IPS-18c (cell line): ENCODE measurements at regions not wholly inside any gene's neighbourhood (a gene's known extent, or its start where the extent isn't known, plus 50 kb on each side); places are given as distances from the start of the nearest gene placed in this dataset.
"Not testable (repeated sequence)": the region's sequence is repeated elsewhere in the genome, so short reads cannot be mapped to it uniquely, and the experiment has no call there.

ENCODE experiments used
- H3K4me3 ChIP-seq: 2 replicates; pipeline ENCODE4 v1.7.0; 2013; ENCODE audit warnings: low read depth, mild to moderate bottlenecking, low read length, moderate library complexity; ENCODE audit not compliant: insufficient read depth
- H3K9me3 ChIP-seq: one replicate; pipeline ENCODE4 v1.6.1; 2013; ENCODE audit warnings: mild to moderate bottlenecking, low read length, moderate library complexity; ENCODE audit not compliant: control insufficient read depth, insufficient read depth

DNA sequence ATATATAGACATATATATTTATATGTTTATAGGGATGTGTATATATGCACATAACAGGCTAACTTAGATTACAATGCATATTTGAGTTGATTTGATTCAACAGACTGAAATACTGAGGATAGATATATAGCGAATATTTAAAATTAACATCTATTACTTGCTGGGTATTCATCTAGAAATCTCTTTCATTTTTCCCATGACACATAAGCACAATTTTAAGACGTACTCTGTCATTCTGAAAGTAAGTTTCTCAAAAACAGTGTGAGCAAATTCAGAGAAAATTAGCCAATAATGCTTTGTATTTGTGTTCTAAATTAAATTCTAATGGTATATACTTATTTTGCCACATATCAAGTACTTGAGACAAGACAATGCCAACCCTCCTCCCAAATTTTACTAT is 907.5 kb upstream of the MDGA2 start:
- no peaks in the 10 kb centered on the region for H3K9me3 ChIP-seq
- no peak overlapping the region for H3K4me3 ChIP-seq

DNA sequence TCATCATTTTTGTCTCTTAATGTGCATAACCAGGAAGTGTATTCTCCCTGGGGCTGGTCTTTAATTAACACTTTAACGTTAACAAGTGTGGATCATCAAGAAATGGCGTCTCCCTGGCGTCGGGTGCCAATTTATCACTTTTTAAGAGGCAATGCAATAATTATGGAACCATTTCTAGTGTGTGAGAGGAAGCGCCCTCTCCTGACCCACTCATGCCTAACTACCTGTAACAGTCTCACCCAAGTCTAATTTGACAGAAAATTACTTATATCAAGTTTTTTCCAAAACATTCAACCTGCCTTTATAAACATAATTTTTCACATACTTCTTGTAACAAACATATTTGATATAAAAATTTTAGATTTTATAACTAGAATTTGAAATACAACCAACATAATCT is 905.3 kb upstream of the MDGA2 start:
- H3K4me3 ChIP-seq: no peak overlapping the region
- no peaks in the 10 kb centered on the region for H3K9me3 ChIP-seq

DNA sequence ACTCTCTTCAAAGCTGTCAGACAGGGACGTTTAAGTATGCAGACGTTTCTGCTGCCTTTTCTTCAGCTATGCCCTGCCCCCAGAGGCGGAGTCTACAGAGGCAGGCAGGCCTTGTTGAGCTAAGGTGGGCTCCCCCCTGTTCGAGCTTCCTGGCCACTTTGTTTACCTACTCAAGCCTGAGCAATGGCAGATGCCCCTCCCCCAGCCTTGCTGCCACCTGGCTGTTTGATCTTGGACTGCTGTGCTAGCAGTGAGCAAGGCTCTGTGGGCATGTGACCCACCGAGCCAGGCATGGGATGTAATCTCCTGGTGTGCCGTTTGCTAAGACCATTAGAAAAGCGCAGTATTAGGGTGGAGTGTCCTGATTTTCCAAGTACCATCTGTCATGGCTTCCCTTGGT is 900.4 kb upstream of the MDGA2 start:
- H3K4me3 ChIP-seq: no peak overlapping the region
- no peaks in the 10 kb centered on the region for H3K9me3 ChIP-seq

DNA sequence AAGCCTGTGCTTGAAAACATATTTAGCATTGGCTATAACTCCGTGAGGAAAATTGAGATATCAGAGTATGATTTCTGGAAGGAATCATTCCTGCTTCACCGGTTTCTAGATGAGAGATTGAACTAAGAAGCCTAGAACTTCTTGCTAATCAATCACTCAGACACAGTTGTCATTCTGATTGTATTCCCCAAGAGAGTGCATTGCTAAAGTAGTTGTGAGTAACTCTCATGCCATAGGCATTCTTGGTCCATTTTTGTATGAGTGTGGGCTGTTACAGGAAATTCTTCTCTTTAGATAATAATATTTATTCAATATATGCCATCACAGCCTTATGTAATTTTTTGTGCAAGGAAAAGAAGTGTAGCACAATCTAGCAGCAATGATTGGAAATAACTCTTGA is 893.3 kb upstream of the MDGA2 start:
- Histone ChIP-seq H3K4me3 (no peak overlapping the region), H3K9me3 (no peaks in the 10 kb centered on the region)

DNA sequence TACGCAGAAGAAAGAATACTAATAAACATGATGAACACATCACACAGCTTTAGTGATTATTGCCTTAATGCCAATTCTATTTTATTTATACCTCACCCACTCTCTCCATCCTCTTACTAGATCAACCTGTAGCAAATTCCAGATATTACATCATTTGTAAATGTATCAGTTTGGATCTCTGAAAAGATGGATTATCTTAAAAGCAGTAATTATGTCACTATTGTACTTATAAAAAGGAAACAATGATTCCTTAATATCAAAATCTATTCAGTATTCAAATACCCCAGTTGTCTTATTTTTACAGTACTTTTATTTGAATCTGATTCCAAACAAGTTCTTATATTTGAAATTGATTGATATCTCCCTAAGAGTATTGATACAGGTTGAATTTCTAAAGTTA is 892.8 kb upstream of the MDGA2 start:
- no peak overlapping the region for H3K4me3 ChIP-seq

DNA sequence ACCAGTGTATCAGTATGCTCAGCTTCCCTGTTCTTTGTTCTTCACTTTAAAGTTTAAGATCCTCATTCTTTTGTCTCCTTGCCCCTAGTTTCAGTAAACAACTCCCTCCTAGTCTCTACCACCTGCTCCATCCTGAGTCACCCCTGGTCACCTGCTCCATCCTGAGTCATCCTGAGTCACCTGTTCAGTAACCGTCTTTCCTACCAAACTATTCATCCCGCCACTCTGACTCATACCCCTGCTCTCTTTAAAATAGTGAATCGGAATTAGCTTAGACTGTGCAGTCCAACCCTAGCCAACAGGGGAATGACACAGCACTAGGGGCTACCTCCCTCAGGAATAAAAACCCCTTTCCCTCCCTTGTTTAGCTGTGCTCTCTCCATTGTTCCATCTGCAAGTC is 888.1 kb upstream of the MDGA2 start:
- H3K4me3 ChIP-seq: no peak overlapping the region
- no peaks in the 10 kb centered on the region for H3K9me3 ChIP-seq

More for the DNA sequence above, 892.8 kb upstream of the MDGA2 start:
- no peaks in the 10 kb centered on the region for H3K9me3 ChIP-seq

DNA sequence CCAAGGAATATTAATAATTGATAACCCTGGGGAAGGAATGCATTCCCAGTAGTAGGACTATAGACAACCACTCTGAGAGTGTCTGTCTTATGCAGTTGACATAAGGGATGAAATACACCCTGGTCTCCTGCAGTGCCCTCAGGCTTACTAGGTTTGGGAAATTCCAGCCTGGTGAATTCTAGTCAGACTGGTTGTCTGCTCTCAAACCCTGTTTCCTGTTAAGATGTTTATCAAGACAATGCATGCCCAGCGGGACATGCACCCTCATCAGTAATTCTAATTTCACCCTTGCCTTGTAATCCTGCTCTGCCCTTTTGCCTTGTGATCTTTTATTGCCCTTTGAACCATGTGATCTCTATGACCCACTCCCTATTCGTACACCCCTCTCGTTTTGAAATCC is 886.0 kb upstream of the MDGA2 start:
- not testable (repeated sequence) for H3K4me3 ChIP-seq, H3K9me3 ChIP-seq

DNA sequence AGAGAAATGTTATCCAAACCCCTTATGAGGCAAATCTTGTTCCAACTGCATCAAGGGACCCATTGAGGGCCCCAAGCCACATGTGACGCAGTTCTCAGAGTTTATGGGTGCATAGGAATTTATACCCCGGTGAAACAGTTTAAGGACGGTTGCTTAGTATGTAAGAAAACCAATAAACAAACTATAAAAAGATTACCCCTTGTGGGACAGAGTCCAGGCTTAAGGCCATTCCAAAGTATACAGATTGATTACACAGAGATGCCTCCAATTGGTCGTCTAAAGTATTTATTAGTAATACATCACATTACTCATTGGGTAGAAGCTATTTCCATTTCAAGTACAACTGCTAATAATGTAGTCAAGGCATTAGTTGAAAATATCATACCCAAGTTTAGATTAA is 885.0 kb upstream of the MDGA2 start:
- H3K4me3 ChIP-seq: no peak overlapping the region
- no peaks in the 10 kb centered on the region for H3K9me3 ChIP-seq

DNA sequence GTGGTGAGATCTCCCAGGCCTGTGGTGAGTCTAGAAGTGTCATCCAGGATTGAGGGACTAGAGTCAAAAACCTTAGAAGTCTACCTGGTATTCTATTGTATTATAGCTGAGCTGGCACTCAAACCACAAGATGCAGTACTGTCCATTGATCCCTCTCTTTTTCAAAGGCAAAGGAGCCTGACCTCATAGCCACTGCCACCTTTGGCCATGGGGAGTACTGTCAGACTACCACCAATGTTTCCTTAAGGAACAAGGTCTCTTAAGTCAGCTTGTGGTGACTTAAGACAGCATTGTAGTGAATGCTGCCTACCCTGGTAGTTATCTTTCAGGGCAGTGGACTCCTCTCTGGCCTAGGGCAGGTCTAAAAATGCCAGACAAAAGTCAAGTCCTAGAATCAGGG is 878.0 kb upstream of the MDGA2 start:
- Histone ChIP-seq H3K9me3 (no peaks in the 10 kb centered on the region), H3K4me3 (no peak overlapping the region)

DNA sequence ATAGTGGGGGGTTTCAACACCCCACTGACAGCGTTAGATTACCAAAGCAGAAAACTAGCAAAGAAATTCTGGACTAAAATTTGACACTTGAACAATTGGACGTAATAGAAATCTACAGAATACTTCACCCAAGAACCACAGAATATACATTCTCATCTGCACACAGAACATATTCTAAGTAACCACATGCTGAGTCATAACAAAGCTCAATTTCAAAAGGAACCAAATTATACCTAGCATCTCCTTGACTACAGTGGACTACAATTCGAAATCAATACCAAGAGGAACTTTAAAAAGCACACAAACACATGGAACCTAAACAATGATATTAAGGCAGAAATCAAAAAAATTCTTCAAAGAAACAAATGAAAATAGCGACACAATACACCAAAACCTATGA is 871.6 kb upstream of the MDGA2 start:
- no peak overlapping the region for H3K4me3 ChIP-seq
- no peaks in the 10 kb centered on the region for H3K9me3 ChIP-seq

DNA sequence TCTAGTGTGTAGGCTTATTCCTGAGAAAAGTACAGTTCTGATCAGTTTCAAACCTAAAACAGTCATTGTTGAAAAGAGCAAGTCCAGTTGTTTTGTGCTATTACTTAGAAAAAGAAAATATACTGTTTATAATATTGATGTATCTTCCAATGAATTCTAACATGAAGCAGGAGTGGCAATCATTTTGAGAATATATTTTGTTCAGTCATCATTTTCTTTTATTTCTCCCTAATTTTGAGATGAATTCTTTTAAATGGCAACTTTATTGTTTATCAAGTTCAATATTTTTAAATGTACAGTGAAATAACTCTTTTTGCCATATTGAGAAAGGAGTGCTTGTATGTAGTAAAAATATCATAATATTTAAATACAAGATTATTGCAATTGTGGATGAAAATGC is 862.2 kb upstream of the MDGA2 start:
- H3K9me3 ChIP-seq: no peaks in the 10 kb centered on the region
- no peak overlapping the region for H3K4me3 ChIP-seq

DNA sequence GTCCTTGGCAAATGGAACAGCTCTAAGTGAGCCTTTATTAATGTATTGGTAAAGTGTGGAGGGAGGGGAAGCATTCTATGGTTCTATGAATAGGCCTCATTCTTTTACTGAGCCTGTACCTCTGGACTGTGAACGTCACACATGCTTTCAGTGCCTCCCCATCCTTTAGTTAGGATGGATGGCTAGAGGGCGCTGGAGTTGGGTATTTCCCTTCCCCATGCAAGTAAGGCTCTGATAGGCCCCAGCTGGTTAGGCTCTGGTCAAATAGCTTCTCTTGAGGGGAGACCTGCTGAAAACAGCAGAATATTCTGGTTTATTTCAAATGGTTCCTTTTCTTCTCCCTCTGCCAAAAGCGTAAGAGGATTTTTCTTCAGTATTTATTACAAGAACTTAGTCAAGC is 860.9 kb upstream of the MDGA2 start:
- Histone ChIP-seq H3K9me3 (no peaks in the 10 kb centered on the region), H3K4me3 (no peak overlapping the region)

DNA sequence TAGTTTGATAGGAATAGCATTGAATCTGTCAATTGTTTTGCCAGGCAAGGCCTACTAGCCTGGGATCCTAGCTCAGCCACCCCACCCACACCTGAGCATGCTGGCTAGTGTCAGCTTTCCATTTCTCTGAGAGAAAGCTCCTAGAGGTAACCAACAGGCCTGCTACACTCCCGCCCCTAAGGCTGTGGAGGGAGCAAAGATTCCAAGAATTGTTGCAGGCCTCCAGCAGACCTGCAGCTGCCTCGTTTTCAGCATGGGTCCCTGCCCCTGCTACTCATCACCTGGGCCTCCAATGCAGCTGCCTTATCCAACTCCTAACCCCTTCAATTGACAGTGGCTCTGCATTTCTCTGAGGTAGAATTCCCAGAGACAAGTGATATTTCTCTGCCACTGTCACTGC is 852.4 kb upstream of the MDGA2 start:
- no peak overlapping the region for H3K4me3 ChIP-seq
- no peaks in the 10 kb centered on the region for H3K9me3 ChIP-seq

DNA sequence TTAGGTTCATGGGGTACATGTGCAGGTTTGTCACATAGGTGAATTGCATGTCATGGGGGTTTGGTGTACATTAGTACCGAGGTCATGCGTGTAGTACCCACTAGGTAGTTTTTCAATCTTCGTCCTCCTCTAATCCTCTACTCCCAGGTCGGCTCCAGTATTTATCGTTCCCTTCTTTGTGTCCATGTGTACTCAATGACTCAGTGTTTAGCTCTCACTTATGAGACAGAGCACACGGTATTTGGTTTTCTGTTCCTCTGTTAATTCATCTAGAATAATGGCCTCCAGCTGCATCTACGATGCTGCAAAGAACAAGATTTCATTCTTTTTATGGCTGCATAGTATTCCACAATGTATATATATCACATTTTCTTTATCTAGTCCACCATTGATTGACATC is 850.9 kb upstream of the MDGA2 start:
- Histone ChIP-seq H3K9me3 (no peaks in the 10 kb centered on the region), H3K4me3 (no peak overlapping the region)

DNA sequence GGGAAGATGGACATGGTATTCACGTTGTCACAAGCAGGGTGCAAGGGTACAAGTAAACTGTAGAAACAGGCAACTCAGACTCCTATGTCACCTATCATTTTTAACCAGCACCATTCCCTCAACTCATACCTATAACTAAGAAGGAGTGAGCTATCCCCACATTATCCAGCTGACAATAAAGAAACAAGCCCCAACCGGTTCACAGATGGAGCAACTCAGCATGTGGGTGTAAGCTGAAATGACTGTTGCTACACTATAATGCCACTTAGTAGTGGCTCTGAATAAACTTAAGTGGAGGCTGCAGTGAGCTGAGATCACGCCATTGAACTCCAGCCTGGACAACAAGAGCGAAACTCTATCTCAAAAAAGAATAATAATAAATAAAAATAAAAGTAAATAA is 829.5 kb upstream of the MDGA2 start:
- Histone ChIP-seq H3K9me3 (no peaks in the 10 kb centered on the region), H3K4me3 (no peak overlapping the region)

DNA sequence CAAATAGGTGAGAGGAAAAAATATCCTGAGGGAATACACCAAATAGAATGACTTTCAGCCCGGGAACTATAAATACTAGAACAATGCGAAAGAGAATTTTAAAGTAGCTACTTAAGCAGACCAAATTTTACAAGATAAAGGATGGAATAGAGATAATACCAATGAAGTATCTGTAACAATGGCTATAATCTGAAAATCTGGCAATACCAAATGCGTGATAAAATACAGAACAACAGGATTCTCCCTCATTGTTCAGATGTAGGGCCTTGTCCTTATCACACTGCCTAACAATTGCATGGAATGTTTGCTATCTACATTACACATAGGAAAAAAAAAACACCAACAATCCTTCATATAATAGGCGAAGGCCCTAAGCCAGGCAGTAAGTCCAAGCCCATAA is 815.4 kb upstream of the MDGA2 start:
- no peak overlapping the region for H3K4me3 ChIP-seq
- no peaks in the 10 kb centered on the region for H3K9me3 ChIP-seq

DNA sequence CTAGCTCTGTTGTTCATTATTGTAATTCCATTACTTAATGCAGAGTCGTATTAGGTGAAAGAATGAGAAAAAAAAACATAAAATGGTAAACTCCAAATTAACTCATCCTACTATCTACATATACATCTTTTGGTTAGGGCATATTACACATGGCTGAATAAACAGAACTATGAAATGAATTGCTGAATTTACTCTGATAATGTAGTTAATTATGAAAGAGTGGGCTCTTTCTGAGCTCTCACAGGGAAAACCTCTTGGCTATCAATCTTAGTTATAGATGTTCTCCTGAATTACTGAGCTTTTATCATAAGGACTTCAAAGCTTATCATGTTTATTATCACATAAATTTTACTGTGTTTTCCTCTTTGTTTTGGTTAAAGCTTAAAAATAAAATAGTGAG is 798.5 kb upstream of the MDGA2 start:
- H3K4me3 ChIP-seq: no peak overlapping the region

DNA sequence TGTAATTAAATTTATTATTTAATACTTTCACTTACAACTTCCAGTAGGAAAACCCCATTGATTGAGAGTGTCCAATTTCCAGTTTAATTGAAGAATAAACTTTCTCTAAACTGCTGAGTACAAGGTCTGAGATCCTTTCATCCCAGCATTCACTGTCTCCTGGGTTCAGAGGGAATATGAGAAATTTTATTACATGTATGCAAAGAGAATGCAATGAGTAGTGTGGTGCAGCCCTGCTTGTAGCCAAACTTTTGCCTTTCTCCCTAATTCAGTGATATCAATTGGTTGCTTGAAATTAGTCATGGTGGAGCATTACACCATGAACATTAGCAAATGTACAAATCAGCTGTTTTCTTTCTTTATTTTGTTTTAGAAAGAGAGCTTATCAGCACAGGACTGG is 780.6 kb upstream of the MDGA2 start:
- Histone ChIP-seq H3K4me3 (no peak overlapping the region), H3K9me3 (no peaks in the 10 kb centered on the region)

More for the DNA sequence above, 798.5 kb upstream of the MDGA2 start:
- no peaks in the 10 kb centered on the region for H3K9me3 ChIP-seq

DNA sequence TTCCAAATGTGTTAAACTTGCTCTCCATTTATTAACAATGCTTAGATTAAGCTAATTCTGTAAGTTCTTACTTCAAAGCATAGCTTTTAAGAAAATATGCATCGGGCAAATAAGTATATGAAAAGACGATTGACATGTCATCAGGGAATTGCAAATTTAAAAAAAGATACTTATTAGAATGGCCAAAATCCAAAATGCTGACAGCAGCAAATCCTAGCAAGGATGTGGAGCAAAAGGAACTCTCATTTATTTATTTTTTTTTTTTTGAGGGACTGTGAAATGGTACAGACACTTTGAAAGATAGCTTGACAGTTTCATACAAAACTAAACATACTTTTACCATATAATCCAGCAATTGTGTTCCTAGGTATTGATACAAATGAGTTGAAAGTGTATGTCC is 779.5 kb upstream of the MDGA2 start:
- Histone ChIP-seq H3K9me3 (no peaks in the 10 kb centered on the region), H3K4me3 (no peak overlapping the region)

DNA sequence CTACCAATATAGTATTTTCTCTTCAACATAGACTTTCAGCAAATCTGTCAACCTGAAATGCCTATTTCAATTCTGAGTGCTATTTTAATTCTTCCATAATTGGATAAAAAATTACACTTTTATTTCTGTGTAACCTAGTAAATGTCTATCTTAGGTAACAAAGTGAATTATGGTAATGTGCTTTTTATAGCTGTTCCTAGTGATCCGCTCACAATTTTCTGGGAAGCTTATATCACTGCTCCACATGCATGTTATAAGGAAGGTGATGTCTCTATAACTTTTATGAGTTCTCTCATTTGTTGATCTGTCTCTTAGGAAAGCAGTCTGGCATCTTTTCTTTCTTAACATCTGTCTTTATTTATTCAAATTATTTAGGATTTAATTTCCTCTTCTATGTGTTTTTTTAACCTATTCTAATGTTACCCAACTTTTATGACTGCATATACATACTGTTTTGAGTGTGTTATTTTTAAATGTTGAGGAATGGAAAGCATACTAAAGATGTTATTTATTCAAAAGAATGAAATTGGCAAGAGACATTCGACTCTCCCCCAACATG is 777.1 kb upstream of the MDGA2 start:
- Histone ChIP-seq H3K4me3 (no peak overlapping the region), H3K9me3 (no peaks in the 10 kb centered on the region)
